GM23338 (cell line): ENCODE measurements at regions not wholly inside any gene's neighbourhood (a gene's known extent, or its start where the extent isn't known, plus 50 kb on each side); places are given as distances from the start of the nearest gene placed in this dataset.

Source experiments
- ATAC-seq: fragments of 200-7000 bp; cut with Tn5 transposase; 3 replicates; pipeline ENCODE4 v1.9.1; 2020
- DNase-seq: peaks from one replicate; pipeline ENCODE4 v3.0.0-alpha.2; 2015; ENCODE audit warnings: low spot score
- H2AFZ ChIP-seq: fragments of 200-600 bp; sonication (generic); 2 replicates; pipeline ENCODE4 v1.8.0; 2016; ENCODE audit warnings: antibody characterized with exemption, mild to moderate bottlenecking, moderate library complexity
- H3F3A ChIP-seq: fragments of 200-600 bp; sonication (generic); replicated peaks from 2 replicates; pipeline ENCODE4 v1.8.0; 2017; ENCODE audit warnings: antibody characterized with exemption, mixed run types, low read depth
- H3K27ac ChIP-seq: fragments of 200-600 bp; sonication (generic); 2 replicates; pipeline ENCODE4 v1.6.1; 2016; ENCODE audit warnings: low read depth
- H3K27me3 ChIP-seq: fragments of 200-600 bp; sonication (generic); 2 replicates; pipeline ENCODE4 v1.8.0; 2016; ENCODE audit warnings: mild to moderate bottlenecking, mixed run types, moderate library complexity; ENCODE audit not compliant: insufficient read depth
- H3K36me3 ChIP-seq: fragments of 200-600 bp; sonication (generic); 2 replicates; pipeline ENCODE4 v1.8.0; 2016; ENCODE audit warnings: mild to moderate bottlenecking; ENCODE audit not compliant: insufficient read depth
- H3K4me1 ChIP-seq: fragments of 200-600 bp; sonication (generic); 2 replicates; pipeline ENCODE4 v1.8.0; 2016; ENCODE audit warnings: mild to moderate bottlenecking, moderate library complexity; ENCODE audit not compliant: insufficient read depth
- H3K4me2 ChIP-seq: fragments of 200-600 bp; sonication (generic); 2 replicates; pipeline ENCODE4 v1.7.1; 2017; ENCODE audit warnings: mixed run types
- H3K4me3 ChIP-seq: fragments of 200-600 bp; sonication (generic); 2 replicates; pipeline ENCODE4 v1.6.1; 2016; ENCODE audit warnings: mixed run types
- H3K79me2 ChIP-seq: fragments of 200-600 bp; sonication (generic); replicated peaks from 2 replicates; pipeline ENCODE4 v1.8.0; 2017; ENCODE audit warnings: mild to moderate bottlenecking; ENCODE audit not compliant: insufficient read depth
- H3K9me2 ChIP-seq: fragments of 200-600 bp; sonication (generic); 2 replicates; pipeline ENCODE4 v1.8.0; 2017; ENCODE audit not compliant: insufficient read depth
- H4K20me1 ChIP-seq: fragments of 200-600 bp; sonication (generic); replicated peaks from 2 replicates; pipeline ENCODE4 v1.8.0; 2017; ENCODE audit warnings: mild to moderate bottlenecking; ENCODE audit not compliant: insufficient read depth
- H3K27ac Mint-ChIP-seq: 2 replicates; pipeline ENCODE4 v1.8.0; 2020; ENCODE audit warnings: inconsistent platforms, mild to moderate bottlenecking, moderate library complexity, mixed read lengths
- H3K27me3 Mint-ChIP-seq: 3 replicates; pipeline ENCODE4 v1.8.0; 2022; ENCODE audit warnings: low read depth, mild to moderate bottlenecking, moderate library complexity, mixed read lengths, inconsistent platforms; ENCODE audit not compliant: insufficient read depth, poor library complexity
- H3K36me3 Mint-ChIP-seq: 3 replicates; pipeline ENCODE4 v1.8.0; 2021; ENCODE audit warnings: low read depth, mild to moderate bottlenecking, inconsistent platforms, moderate library complexity, mixed read lengths
- H3K4me1 Mint-ChIP-seq: 3 replicates; pipeline ENCODE4 v1.8.0; 2020; ENCODE audit warnings: mild to moderate bottlenecking, inconsistent platforms, mixed read lengths
- H3K4me3 Mint-ChIP-seq: 3 replicates; pipeline ENCODE4 v1.8.0; 2021; ENCODE audit warnings: moderate library complexity, mild to moderate bottlenecking, inconsistent platforms, mixed read lengths
- H3K9me3 Mint-ChIP-seq: 3 replicates; pipeline ENCODE4 v1.8.0; 2020; ENCODE audit warnings: moderate library complexity, mild to moderate bottlenecking, inconsistent platforms, mixed read lengths
- CREB1 ChIP-seq: fragments of 250-450 bp; sonication (Bioruptor Pico); IDR thresholded peaks from 2 replicates; pipeline ENCODE4 v1.5.0; 2020; ENCODE audit warnings: low read depth, mild to moderate bottlenecking, moderate library complexity
- ETS1 ChIP-seq: IDR thresholded peaks from 2 replicates; pipeline ENCODE4 v1.6.1; 2016; ENCODE audit warnings: antibody characterized with exemption
- EZH2 ChIP-seq: fragments of 200-600 bp; sonication (generic); IDR thresholded peaks from one replicate; pipeline ENCODE4 v1.8.0; 2017; ENCODE audit warnings: antibody characterized with exemption, mild to moderate bottlenecking, low read depth; ENCODE audit not compliant: unreplicated experiment
- EZH2phosphoT487 ChIP-seq: fragments of 200-600 bp; sonication (generic); IDR thresholded peaks from one replicate; pipeline ENCODE4 v1.8.1; 2018; ENCODE audit warnings: antibody characterized with exemption; ENCODE audit not compliant: unreplicated experiment
- JUNB ChIP-seq: IDR thresholded peaks from one replicate; pipeline ENCODE4 v1.6.1; 2016; ENCODE audit warnings: antibody characterized with exemption; ENCODE audit not compliant: unreplicated experiment
- NANOG ChIP-seq: IDR thresholded peaks from 2 replicates; pipeline ENCODE4 v1.6.1; 2016; ENCODE audit warnings: antibody characterized with exemption, borderline replicate concordance
- POLR2AphosphoS5 ChIP-seq: IDR thresholded peaks from 2 replicates; pipeline ENCODE4 v1.6.1; 2016; ENCODE audit warnings: antibody characterized with exemption, low read depth
- REST ChIP-seq: IDR thresholded peaks from one replicate; pipeline ENCODE4 v1.6.1; 2018; ENCODE audit warnings: antibody characterized with exemption; ENCODE audit not compliant: unreplicated experiment
- STAT1 ChIP-seq: IDR thresholded peaks from one replicate; pipeline ENCODE4 v1.6.1; 2016; ENCODE audit warnings: antibody characterized with exemption; ENCODE audit not compliant: unreplicated experiment
- ZNF114 ChIP-seq: fragments of 250-450 bp; sonication (Bioruptor Pico); IDR thresholded peaks from 2 replicates; pipeline ENCODE4 v1.5.0; 2020; ENCODE audit warnings: mild to moderate bottlenecking, moderate library complexity
- ZNF331 ChIP-seq: fragments of 250-450 bp; sonication (Bioruptor Pico); IDR thresholded peaks from 2 replicates; pipeline ENCODE4 v1.5.0; 2020; ENCODE audit warnings: low read depth, mild to moderate bottlenecking, moderate library complexity
- ZNF462 ChIP-seq: fragments of 250-450 bp; sonication (Bioruptor Pico); IDR thresholded peaks from 2 replicates; pipeline ENCODE4 v1.5.0; 2020; ENCODE audit warnings: mild to moderate bottlenecking, moderate library complexity

- Histone ChIP-seq H2AFZ (no peak overlapping the region), H3K4me1 (no peaks in the 10 kb centered on the region), H3K4me3 (no peak overlapping the region), H3K9me2 (no peaks in the 10 kb centered on the region), H3F3A (no peaks in the 10 kb centered on the region), H3K79me2 (no peaks in the 10 kb centered on the region), H3K27ac (no peak overlapping the region), H3K36me3 (no peaks in the 10 kb centered on the region), H3K27me3 (no peaks in the 10 kb centered on the region), H4K20me1 (no peaks in the 10 kb centered on the region), H3K4me2 (no peak overlapping the region)
- H3K27me3 Mint-ChIP-seq, result no peaks in the 10 kb centered on the region
- no peaks in the 10 kb centered on the region for H3K4me1 Mint-ChIP-seq
- ATAC-seq (no peak), DNase-seq (no peak)
- H3K4me3 Mint-ChIP-seq, result no peak overlapping the region
- H3K36me3 Mint-ChIP-seq, result no peaks in the 10 kb centered on the region
- H3K9me3 Mint-ChIP-seq, result no peaks in the 10 kb centered on the region
- no peak overlapping the region for H3K27ac Mint-ChIP-seq
- TF ChIP-seq CREB1 (CRISPR knock-in tag) (no peak), EZH2 (no peak), STAT1 (no peak), POLR2AphosphoS5 (no peak)
These were observed 1031.6 kb downstream of the KCNT2 start for GRCh38 chr1:195576641-195577040.

GRCh38 chr1:195574511-195574910 is 1033.7 kb downstream of the KCNT2 start:
- Histone ChIP-seq H3K4me2 (no peak overlapping the region), H4K20me1 (no peaks in the 10 kb centered on the region), H3K27me3 (no peaks in the 10 kb centered on the region), H3K9me2 (no peaks in the 10 kb centered on the region), H3K27ac (no peak overlapping the region), H3K36me3 (no peaks in the 10 kb centered on the region), H3F3A (no peaks in the 10 kb centered on the region), H3K4me3 (no peak overlapping the region), H2AFZ (no peak overlapping the region), H3K79me2 (no peaks in the 10 kb centered on the region), H3K4me1 (no peaks in the 10 kb centered on the region)
- H3K4me1 Mint-ChIP-seq, result no peaks in the 10 kb centered on the region
- no peaks in the 10 kb centered on the region for H3K27me3 Mint-ChIP-seq
- H3K27ac Mint-ChIP-seq, result no peak overlapping the region
- H3K9me3 Mint-ChIP-seq, result no peaks in the 10 kb centered on the region
- ATAC-seq (no peak), DNase-seq (no peak)
- H3K4me3 Mint-ChIP-seq, result no peak overlapping the region
- no peaks in the 10 kb centered on the region for H3K36me3 Mint-ChIP-seq
- TF ChIP-seq JUNB (no peak), EZH2phosphoT487 (no peak), NANOG (no peak), ZNF114 (CRISPR knock-in tag) (no peak), REST (no peak), POLR2AphosphoS5 (no peak), ZNF331 (CRISPR knock-in tag) (no peak), ETS1 (no peak), STAT1 (no peak), ZNF462 (CRISPR knock-in tag) (no peak), EZH2 (no peak), CREB1 (CRISPR knock-in tag) (no peak)
